ENCODE measurements at regions not wholly inside any gene's neighbourhood (a gene's known extent, or its start where the extent isn't known, plus 50 kb on each side); places are given as distances from the start of the nearest gene placed in this dataset.

GRCh38 chr13:58989556-58989955 lies 1174.2 kb downstream of the DIAPH3 start (continued):
- TF ChIP-seq ZNF597 (CRISPR knock-in tag; IDR thresholded peaks at IDR 0.05) (no peak), MIER2 (CRISPR knock-in tag; IDR thresholded peaks at IDR 0.05) (no peak), MBNL3 (CRISPR knock-in tag; conservative IDR thresholded peaks at IDR 0.05) (no peak), ZNF547 (CRISPR knock-in tag; IDR thresholded peaks at IDR 0.05) (no peak), ZNF761 (CRISPR knock-in tag; conservative IDR thresholded peaks at IDR 0.05) (no peak), HMGXB3 (CRISPR knock-in tag; IDR thresholded peaks at IDR 0.05; ENCODE audit: borderline replicate concordance) (no peak)

- Histone ChIP-seq H3K27ac (ENCODE audit: extremely low read length, insufficient read depth, low read length) (no peak overlapping the region), H2AFZ (ENCODE audit: low read length) (no peak overlapping the region), H3K9ac (ENCODE audit: insufficient read depth, low read depth, low read length) (no peak overlapping the region), H3K4me3 (replicated peaks in 1 of 3; ENCODE audit: insufficient read depth in 1 of 3, low read depth in 2 of 3, low read length in 3 of 3) (no peak overlapping the region), H3K9me3 (ENCODE audit: low read length) (no peaks in the 10 kb centered on the region), H3K36me3 (replicated peaks in 1 of 2; ENCODE audit: control insufficient read depth in 1 of 2, insufficient read depth in 2 of 2, low read length in 2 of 2) (no peaks in the 10 kb centered on the region), H3K4me1 (ENCODE audit: insufficient read depth, low read length) (no peaks in the 10 kb centered on the region), H4K20me1 (ENCODE audit: insufficient read depth, low read length) (no peaks in the 10 kb centered on the region), H3K27me3 (ENCODE audit: control insufficient read depth in 1 of 2, insufficient read depth in 2 of 2, low read length in 2 of 2) (no peaks in the 10 kb centered on the region), H3K4me2 (ENCODE audit: low read depth, low read length) (no peak overlapping the region), H3K79me2 (ENCODE audit: insufficient read depth, low read length) (no peaks in the 10 kb centered on the region)
- FAIRE-seq (no peak), DNase-seq (ENCODE audit: low spot score) (no peak), ATAC-seq (no peak)
- ChIA-PET POLR2A (no interaction called here), CTCF (ENCODE audit: low intra/inter-chr PET ratio, low total read pairs) (no interaction called here)
- BruUV-seq (replicated peaks): no TSS peak
- WGBS (ENCODE audit: low lambda C conversion rate): 12% methylated on average over 3 of the region's 3 CpGs
- in situ Hi-C loops (cut with HindIII; ENCODE audit: extremely low pct_ligation_motif_present, low pct_unique_long_range_greater_than_20kb): no loop called here
- intact Hi-C loops (cut with micrococcal nuclease; ENCODE audit: unreplicated experiment): no loop called here
- TF ChIP-seq ZNF75D (CRISPR knock-in tag; IDR thresholded peaks at IDR 0.05; ENCODE audit: borderline replicate concordance) (no peak), ZNF776 (CRISPR knock-in tag; IDR thresholded peaks at IDR 0.05) (no peak), ZNF644 (CRISPR knock-in tag; IDR thresholded peaks at IDR 0.05; ENCODE audit: low read depth) (no peak), ETV5 (CRISPR knock-in tag; IDR thresholded peaks at IDR 0.05; ENCODE audit: borderline replicate concordance) (no peak), ZMYM2 (CRISPR knock-in tag; IDR thresholded peaks at IDR 0.05) (no peak), SALL1 (CRISPR knock-in tag; IDR thresholded peaks at IDR 0.05) (no peak), AHDC1 (CRISPR knock-in tag; IDR thresholded peaks at IDR 0.05; ENCODE audit: borderline replicate concordance) (no peak)
Observed at GRCh38 chr13:58991826-58992477, 1171.8 kb downstream of the DIAPH3 start.

Data from HepG2 (cell line).